HG03139 (cell line): ENCODE measurements at regions not wholly inside any gene's neighbourhood (a gene's known extent, or its start where the extent isn't known, plus 50 kb on each side); places are given as distances from the start of the nearest gene placed in this dataset.
"Not testable (repeated sequence)": the region's sequence is repeated elsewhere in the genome, so short reads cannot be mapped to it uniquely, and the experiment has no call there.

Experiments used
- ATAC-seq: cut with Tn5 transposase; IDR thresholded peaks from one replicate; pipeline ENCODE4 v1.9.1; 2021; ENCODE audit not compliant: unreplicated experiment

GRCh38 chr13:55777612-55778011 lies 1363.1 kb upstream of the PRR20A start:
- ATAC-seq: no peak

GRCh38 chr13:55783841-55784240 lies 1356.9 kb upstream of the PRR20A start:
- no peak for ATAC-seq

- no peak for ATAC-seq
Measured at GRCh38 chr13:55788548-55788947, 1352.2 kb upstream of the PRR20A start.

- ATAC-seq: no peak
Measured at GRCh38 chr13:55792544-55793193, 1348.0 kb upstream of the PRR20A start.

GRCh38 chr13:55815458-55816033 lies 1325.2 kb upstream of the PRR20A start:
- ATAC-seq: no peak

- ATAC-seq: no peak
Measured at GRCh38 chr13:55816976-55817601, 1323.6 kb upstream of the PRR20A start.

- ATAC-seq: no peak
Measured at GRCh38 chr13:55820817-55821216, 1319.9 kb upstream of the PRR20A start.

- ATAC-seq: no peak
Measured at GRCh38 chr13:55869648-55870047, 1271.1 kb upstream of the PRR20A start.

GRCh38 chr13:55887561-55887960 lies 1253.2 kb upstream of the PRR20A start:
- no peak for ATAC-seq

- no peak for ATAC-seq
Measured at GRCh38 chr13:55893540-55893939, 1247.2 kb upstream of the PRR20A start.

- ATAC-seq: no peak
Measured at GRCh38 chr13:55937180-55937579, 1203.5 kb upstream of the PRR20A start.

GRCh38 chr13:55948175-55948574 lies 1192.5 kb upstream of the PRR20A start:
- ATAC-seq: no peak

- no peak for ATAC-seq
Measured at GRCh38 chr13:55963934-55964333, 1176.8 kb upstream of the PRR20A start.

- no peak for ATAC-seq
Measured at GRCh38 chr13:55967055-55967454, 1173.7 kb upstream of the PRR20A start.

- no peak for ATAC-seq
Measured at GRCh38 chr13:55977436-55977835, 1163.3 kb upstream of the PRR20A start.

- no peak for ATAC-seq
Measured at GRCh38 chr13:55981381-55981780, 1159.3 kb upstream of the PRR20A start.

- not testable (repeated sequence) for ATAC-seq
Measured at GRCh38 chr13:55984026-55984425, 1156.7 kb upstream of the PRR20A start.

- no peak for ATAC-seq
Measured at GRCh38 chr13:55990631-55991030, 1150.1 kb upstream of the PRR20A start.

- no peak for ATAC-seq
Measured at GRCh38 chr13:55991666-55992065, 1149.1 kb upstream of the PRR20A start.

- no peak for ATAC-seq
Measured at GRCh38 chr13:55992145-55992544, 1148.6 kb upstream of the PRR20A start.

GRCh38 chr13:55999709-56000108 lies 1141.0 kb upstream of the PRR20A start:
- no peak for ATAC-seq

GRCh38 chr13:56009418-56009817 lies 1131.3 kb upstream of the PRR20A start:
- no peak for ATAC-seq

- no peak for ATAC-seq
Measured at GRCh38 chr13:56012644-56013043, 1128.1 kb upstream of the PRR20A start.
